Endodermal cell (in vitro differentiated cells): ENCODE measurements at regions not wholly inside any gene's neighbourhood (a gene's known extent, or its start where the extent isn't known, plus 50 kb on each side); places are given as distances from the start of the nearest gene placed in this dataset.

Experiments
- DNase-seq: peaks from one replicate; pipeline ENCODE4 v3.0.0-alpha.2; 2017
- H3K27ac ChIP-seq: 2 replicates; pipeline ENCODE4 v1.5.1; 2013; ENCODE audit warnings: mild to moderate bottlenecking, low read depth, low read length, moderate library complexity
- H3K27me3 ChIP-seq: 2 replicates; pipeline ENCODE4 v1.6.1; 2013; ENCODE audit warnings: mild to moderate bottlenecking, low read length, moderate library complexity; ENCODE audit not compliant: insufficient read depth, control insufficient read depth, poor library complexity, severe bottlenecking
- H3K36me3 ChIP-seq: 2 replicates; pipeline ENCODE4 v1.7.0; 2013; ENCODE audit warnings: mild to moderate bottlenecking, low read length, moderate library complexity; ENCODE audit not compliant: control insufficient read depth, insufficient read depth
- H3K4me1 ChIP-seq: one replicate; pipeline ENCODE4 v1.7.0; 2013; ENCODE audit warnings: low read length; ENCODE audit not compliant: control insufficient read depth, insufficient read depth
- H3K4me3 ChIP-seq: 2 replicates; pipeline ENCODE4 v1.5.1; 2013; ENCODE audit warnings: mild to moderate bottlenecking, low read length, moderate library complexity
- H3K9ac ChIP-seq: 2 replicates; pipeline ENCODE4 v1.6.1; 2013; ENCODE audit warnings: mild to moderate bottlenecking, low read length, moderate library complexity; ENCODE audit not compliant: poor library complexity, severe bottlenecking; ENCODE audit errors: extremely low read depth
- H3K9me3 ChIP-seq: 2 replicates; pipeline ENCODE4 v1.6.1; 2013; ENCODE audit warnings: mild to moderate bottlenecking, low read length, moderate library complexity; ENCODE audit not compliant: control insufficient read depth
- H3K27ac Mint-ChIP-seq: 2 replicates; pipeline ENCODE4 v1.8.0; 2020; ENCODE audit warnings: mixed read lengths
- H3K27me3 Mint-ChIP-seq: 2 replicates; pipeline ENCODE4 v1.8.0; 2021; ENCODE audit warnings: mild to moderate bottlenecking, mixed read lengths; ENCODE audit not compliant: insufficient read depth
- H3K36me3 Mint-ChIP-seq: 2 replicates; pipeline ENCODE4 v1.8.0; 2020; ENCODE audit warnings: low read depth, mixed read lengths
- H3K4me1 Mint-ChIP-seq: 2 replicates; pipeline ENCODE4 v1.8.0; 2020; ENCODE audit warnings: mixed read lengths
- H3K4me3 Mint-ChIP-seq: 2 replicates; pipeline ENCODE4 v1.8.0; 2020; ENCODE audit warnings: mild to moderate bottlenecking, moderate library complexity, mixed read lengths
- H3K9me3 Mint-ChIP-seq: 2 replicates; pipeline ENCODE4 v1.8.0; 2020; ENCODE audit warnings: mild to moderate bottlenecking, mixed read lengths
- WGBS, 2 experiments: methylation state at CpG; one replicate each; pipeline versions ENCODE4 v1.1.5 to v1.1.7; 2013; ENCODE audit warnings: missing lambda C conversion rate in 2 of 2, mixed read lengths in 1 of 2; ENCODE audit not compliant: insufficient coverage in 1 of 2, insufficient read length in 1 of 2; 5-methylcytosine and 5-hydroxymethylcytosine counted together
- TF ChIP-seq, protein P1 (sequence below): fragments of 200-600 bp; sonication (generic); conservative IDR thresholded peaks from 2 replicates; pipeline ENCODE4 v1.5.0; 2021; ENCODE audit warnings: antibody characterized with exemption, mild to moderate bottlenecking

DNA sequence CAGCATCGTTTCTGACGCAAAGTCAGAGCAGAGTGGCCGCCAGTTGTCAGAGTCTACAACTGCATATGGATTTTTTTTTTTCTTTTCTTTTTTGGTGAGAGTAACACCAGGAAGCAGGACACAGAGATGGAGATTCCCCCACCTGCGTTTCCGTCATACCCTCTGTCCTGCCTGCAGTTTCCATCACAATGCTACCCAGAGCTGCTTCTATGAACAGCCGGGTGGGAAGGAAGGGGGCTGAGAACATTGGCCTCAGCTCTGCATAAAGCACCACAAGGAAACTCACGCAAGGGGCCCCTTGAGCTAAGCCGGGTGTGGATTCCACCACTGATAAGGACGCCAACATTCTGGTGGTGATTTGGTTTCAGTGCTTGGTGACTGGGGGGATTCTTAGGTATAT lies 183.5 kb upstream of the AFDN start:
- 58 to 80% methylated on average over 3 to 9 of the region's 9 CpGs for WGBS, 2 experiments
- no peak overlapping the region for H3K4me3 Mint-ChIP-seq
- H3K9ac ChIP-seq = no peak overlapping the region
- peaks cover 2% of the 10 kb centered on the region for H3K9me3 Mint-ChIP-seq
- H3K27ac ChIP-seq = no peak overlapping the region
- H3K27me3 ChIP-seq = no peaks in the 10 kb centered on the region
- H3K36me3 ChIP-seq = no peaks in the 10 kb centered on the region
- no peak for DNase-seq
- TF ChIP-seq, protein P1, sequence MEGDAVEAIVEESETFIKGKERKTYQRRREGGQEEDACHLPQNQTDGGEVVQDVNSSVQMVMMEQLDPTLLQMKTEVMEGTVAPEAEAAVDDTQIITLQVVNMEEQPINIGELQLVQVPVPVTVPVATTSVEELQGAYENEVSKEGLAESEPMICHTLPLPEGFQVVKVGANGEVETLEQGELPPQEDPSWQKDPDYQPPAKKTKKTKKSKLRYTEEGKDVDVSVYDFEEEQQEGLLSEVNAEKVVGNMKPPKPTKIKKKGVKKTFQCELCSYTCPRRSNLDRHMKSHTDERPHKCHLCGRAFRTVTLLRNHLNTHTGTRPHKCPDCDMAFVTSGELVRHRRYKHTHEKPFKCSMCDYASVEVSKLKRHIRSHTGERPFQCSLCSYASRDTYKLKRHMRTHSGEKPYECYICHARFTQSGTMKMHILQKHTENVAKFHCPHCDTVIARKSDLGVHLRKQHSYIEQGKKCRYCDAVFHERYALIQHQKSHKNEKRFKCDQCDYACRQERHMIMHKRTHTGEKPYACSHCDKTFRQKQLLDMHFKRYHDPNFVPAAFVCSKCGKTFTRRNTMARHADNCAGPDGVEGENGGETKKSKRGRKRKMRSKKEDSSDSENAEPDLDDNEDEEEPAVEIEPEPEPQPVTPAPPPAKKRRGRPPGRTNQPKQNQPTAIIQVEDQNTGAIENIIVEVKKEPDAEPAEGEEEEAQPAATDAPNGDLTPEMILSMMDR = no peak
- no peaks in the 10 kb centered on the region for H3K27me3 Mint-ChIP-seq
- H3K4me3 ChIP-seq = no peak overlapping the region
- no peak overlapping the region for H3K27ac Mint-ChIP-seq
- no peaks in the 10 kb centered on the region for H3K4me1 ChIP-seq
- H3K9me3 ChIP-seq = no peaks in the 10 kb centered on the region
- peaks cover 5% of the 10 kb centered on the region for H3K4me1 Mint-ChIP-seq
- no peaks in the 10 kb centered on the region for H3K36me3 Mint-ChIP-seq

DNA sequence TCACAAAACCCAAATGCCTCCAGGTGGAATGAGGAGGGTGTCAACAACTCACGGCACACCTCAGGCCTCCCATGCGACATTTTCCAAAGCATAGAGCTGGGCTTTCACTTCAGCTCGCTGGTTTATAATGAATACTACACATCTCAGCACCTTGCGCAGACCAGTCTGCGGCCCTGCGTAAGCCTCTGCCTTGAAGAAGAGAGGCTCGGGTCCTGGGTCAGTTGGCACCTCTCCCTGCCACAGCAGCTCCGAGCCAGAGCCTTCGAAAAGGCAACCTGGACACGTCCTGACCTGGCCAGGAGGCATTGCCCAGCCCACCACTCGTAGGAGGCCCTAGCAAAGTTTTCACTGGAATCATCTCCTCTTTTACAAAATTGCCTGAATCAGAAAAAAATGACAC lies 183.0 kb upstream of the AFDN start:
- Mint-ChIP-seq H3K27me3 (no peaks in the 10 kb centered on the region), H3K9me3 (peaks cover 2% of the 10 kb centered on the region), H3K36me3 (no peaks in the 10 kb centered on the region), H3K4me3 (no peak overlapping the region), H3K27ac (no peak overlapping the region), H3K4me1 (peaks cover 5% of the 10 kb centered on the region)
- H3K9ac ChIP-seq = no peak overlapping the region
- no peak for DNase-seq
- TF ChIP-seq, protein P1 = no peak
- H3K27me3 ChIP-seq = no peaks in the 10 kb centered on the region
- no peak overlapping the region for H3K27ac ChIP-seq
- WGBS, 2 experiments = 84 to 90% methylated on average over 11 of the region's 11 CpGs
- no peaks in the 10 kb centered on the region for H3K9me3 ChIP-seq
- H3K4me3 ChIP-seq = no peak overlapping the region
- no peaks in the 10 kb centered on the region for H3K36me3 ChIP-seq
- no peaks in the 10 kb centered on the region for H3K4me1 ChIP-seq

DNA sequence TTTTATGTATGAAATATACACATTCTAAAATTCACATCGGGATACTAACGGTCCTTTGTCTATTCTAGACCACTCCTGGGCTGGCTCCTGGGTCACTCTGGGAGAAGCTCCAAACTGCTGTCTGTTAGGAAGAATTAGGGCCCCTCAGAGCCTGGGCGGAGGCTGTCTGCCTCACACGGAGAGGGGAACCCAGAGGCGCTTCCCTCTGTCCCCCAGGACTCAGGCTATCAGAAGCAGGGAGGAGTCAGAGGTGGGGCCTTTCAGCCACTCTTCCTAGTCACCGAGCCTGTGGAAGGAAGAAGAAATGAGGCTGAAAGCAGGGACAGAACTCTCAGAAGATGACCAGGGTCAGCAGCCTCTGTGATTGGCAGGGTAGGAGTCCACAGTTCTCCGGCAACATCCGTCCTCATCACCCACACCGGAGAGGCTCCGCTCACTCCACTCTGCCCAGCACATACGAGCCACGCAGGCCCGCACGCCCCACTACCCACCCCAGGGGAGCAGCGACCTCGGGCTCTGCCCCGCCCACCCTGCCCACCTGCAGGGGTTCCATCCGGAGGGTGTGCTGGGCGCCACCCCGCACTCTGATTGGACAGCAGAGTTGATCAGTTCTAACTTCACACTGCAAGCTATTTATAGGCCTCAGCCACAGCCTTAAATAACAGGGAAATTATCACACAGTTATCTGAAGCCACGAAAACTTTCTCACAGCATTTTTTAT lies 182.1 kb upstream of the AFDN start:
- H3K4me3 Mint-ChIP-seq = no peak overlapping the region
- H3K4me3 ChIP-seq = no peak overlapping the region
- no peak overlapping the region for H3K27ac ChIP-seq
- H3K27me3 Mint-ChIP-seq = no peaks in the 10 kb centered on the region
- 78 to 88% methylated on average over 14 to 21 of the region's 21 CpGs for WGBS, 2 experiments
- no peaks in the 10 kb centered on the region for H3K27me3 ChIP-seq
- H3K36me3 ChIP-seq = no peaks in the 10 kb centered on the region
- no peak overlapping the region for H3K27ac Mint-ChIP-seq
- DNase-seq = no peak
- no peaks in the 10 kb centered on the region for H3K36me3 Mint-ChIP-seq
- H3K4me1 ChIP-seq = no peaks in the 10 kb centered on the region
- H3K4me1 Mint-ChIP-seq = peaks cover 5% of the 10 kb centered on the region
- H3K9me3 ChIP-seq = no peaks in the 10 kb centered on the region
- H3K9ac ChIP-seq = no peak overlapping the region
- TF ChIP-seq, protein P1 = no peak
- peaks cover 2% of the 10 kb centered on the region for H3K9me3 Mint-ChIP-seq
